ENCODE measurements at regions not wholly inside any gene's neighbourhood (a gene's known extent, or its start where the extent isn't known, plus 50 kb on each side); places are given as distances from the start of the nearest gene placed in this dataset.
"Not testable (repeated sequence)": the region's sequence is repeated elsewhere in the genome, so short reads cannot be mapped to it uniquely, and the experiment has no call there.

- DNase-seq: no peak
Observed at GRCh38 chr7:17020250-17020649, 138.5 kb upstream of the AGR3 start.

GRCh38 chr7:17021205-17021604 lies 139.4 kb upstream of the AGR3 start:
- DNase-seq: no peak

DNA sequence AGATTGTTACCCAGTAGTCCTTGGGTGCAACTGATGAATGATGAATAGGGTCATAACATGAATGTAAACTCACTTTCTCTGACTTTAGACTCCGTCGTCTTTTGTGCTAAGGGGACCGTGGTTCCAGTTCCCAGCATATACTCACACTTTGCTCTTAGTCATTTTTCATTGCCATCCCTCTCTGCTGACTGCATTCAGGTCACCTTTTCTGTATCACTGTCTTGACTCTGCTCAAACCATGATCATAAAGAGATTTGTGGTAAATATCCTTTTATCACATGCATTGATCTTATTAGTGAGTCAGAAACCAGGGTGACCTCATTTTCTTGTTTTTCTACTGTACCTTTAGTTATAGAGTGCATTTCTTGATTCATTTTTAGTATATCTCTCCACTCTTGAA lies 141.1 kb upstream of the AGR3 start:
- DNase-seq: no peak

- DNase-seq: no peak
Observed at GRCh38 chr7:17026269-17026668, 144.5 kb upstream of the AGR3 start.

DNA sequence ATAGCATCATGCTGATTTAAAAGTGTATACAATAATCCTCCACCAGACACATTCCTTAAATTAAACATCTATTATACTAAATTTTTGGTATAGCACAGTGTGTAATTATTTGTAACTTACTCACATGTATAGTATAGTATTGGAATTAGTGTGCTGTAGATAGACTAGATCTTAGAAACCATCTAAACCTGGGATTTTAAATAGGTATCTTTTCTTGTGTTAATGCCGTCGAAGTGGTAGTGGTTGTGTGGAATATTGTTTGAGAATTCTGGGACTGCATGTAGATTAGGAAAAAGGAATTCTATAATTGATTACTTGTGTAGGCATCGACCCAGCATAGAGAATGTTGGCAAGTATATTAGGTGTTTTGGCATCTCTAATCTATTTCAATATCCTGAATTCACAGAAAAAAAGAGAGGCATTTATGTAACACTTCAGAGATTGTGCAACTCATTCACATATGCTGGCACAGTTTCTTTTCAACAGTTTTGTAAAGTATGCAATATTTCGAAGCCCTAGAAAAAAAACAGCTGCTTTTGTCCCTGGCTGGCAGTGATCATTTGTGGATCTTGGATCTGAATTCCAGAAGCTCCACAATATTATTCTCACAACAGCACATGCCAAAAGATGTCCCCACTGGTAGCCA lies 145.5 kb upstream of the AGR3 start:
- no peak for DNase-seq

- no peak for DNase-seq
Observed at GRCh38 chr7:17027789-17028152, 146.0 kb upstream of the AGR3 start.

GRCh38 chr7:17029150-17029549 lies 147.4 kb upstream of the AGR3 start:
- DNase-seq: no peak

DNA sequence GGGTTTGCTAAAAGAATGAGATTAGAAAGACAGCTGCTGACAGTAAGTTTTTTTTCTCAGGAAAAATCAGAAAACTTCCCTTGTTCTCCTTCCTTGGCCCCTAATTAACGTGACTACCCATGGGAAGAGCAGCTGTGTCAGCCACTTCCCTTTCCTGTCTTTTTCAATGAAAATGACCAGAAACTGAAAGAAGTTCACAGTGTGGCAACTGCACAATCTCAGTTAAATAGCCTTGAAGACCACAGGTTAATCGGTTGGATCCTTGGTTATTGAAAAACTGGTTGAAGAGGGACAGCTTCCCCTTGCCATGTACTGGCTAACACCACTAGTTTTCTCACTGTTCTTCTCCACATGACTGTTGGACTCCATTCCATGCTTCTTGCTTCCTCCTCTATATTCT lies 148.8 kb upstream of the AGR3 start:
- DNase-seq: no peak

DNA sequence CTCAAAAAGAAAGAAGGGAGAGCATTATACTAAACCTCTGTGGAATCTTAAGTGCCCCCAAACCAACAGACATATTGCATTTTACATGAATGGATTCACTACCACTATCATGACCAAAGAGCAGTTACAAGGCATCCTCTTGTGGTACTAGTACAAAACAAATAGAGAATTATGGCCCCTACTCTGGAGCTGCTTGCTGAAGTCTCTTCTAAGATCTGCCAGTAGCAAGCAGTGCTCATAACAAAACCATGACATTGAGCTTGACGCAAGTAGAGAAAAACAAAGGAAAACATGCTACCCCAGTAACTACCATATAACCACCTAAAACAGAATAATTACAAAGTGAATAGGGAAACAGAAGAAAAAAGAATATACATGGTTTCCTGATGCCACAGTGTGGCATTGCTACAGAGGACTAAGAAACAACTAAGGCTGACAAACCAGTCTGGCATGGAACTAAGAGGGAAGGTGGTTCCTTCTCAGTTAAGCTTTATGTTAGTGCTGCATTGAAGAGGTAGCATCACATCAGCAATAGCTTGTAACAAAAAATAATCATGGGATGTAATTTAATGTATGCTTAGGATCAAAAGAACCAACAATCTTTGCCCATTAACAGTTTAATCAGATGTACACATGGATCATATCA lies 150.2 kb upstream of the AGR3 start:
- DNase-seq: no peak

DNA sequence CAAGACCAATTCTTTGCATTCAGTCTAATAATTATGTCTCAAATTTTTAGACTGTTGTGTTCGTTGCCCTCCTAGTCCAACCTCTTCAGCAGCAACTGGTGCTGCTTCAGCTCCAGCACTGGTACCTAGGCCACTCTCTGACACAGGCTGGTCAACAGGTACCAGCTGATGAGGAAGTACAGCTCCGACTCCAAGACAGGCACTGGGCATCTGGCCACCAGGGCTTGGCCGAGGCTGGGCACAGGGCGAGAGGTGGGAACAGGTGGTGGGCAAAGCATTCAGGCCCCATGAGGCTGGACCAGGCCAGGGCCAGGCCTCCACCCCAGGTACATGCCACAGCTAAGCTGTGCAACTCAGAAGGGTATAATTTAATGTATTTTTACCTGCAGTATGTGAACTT lies 151.5 kb upstream of the AGR3 start:
- DNase-seq: no peak

- DNase-seq: no peak
Observed at GRCh38 chr7:17036584-17036983, 154.8 kb upstream of the AGR3 start.

DNA sequence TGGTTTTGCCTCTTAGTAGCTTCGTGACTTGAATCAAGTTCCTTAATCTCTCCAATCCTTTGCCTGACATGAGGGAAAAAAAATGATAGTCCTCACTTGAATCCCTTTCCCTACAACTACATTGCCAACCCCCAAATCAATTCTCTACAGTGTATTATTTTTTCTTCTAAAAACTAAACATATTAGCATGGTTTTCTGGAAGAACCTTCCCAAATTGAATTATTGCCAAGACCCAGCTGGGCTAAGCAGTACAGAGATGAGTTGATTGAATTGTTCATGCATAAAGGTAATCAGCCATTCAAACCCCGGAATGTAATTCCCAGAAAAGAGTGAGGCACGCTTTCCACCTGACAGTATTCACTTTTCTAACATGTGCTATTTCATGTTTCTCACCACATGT lies 155.6 kb upstream of the AGR3 start:
- DNase-seq: no peak

GRCh38 chr7:17038160-17038782 lies 156.5 kb upstream of the AGR3 start:
- no peak for DNase-seq

DNA sequence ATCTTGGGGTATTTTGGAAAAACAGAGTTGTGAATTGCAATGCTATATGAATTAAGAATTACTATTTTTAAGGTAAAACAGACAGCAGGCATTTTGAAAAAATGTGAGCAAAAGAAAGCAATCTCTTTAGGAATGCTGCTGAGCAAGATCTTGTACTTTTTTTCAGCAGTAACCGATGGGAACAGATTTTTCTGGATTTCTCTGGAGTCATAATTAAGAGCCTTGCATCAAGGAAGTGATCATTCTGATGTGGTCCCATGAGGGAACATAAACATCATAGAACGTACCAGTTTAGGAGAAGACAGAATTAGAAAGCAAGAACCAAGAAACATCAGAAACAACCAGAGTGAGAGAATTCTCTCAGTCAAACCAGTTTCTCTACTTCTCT lies 157.0 kb upstream of the AGR3 start:
- no peak for DNase-seq

DNA sequence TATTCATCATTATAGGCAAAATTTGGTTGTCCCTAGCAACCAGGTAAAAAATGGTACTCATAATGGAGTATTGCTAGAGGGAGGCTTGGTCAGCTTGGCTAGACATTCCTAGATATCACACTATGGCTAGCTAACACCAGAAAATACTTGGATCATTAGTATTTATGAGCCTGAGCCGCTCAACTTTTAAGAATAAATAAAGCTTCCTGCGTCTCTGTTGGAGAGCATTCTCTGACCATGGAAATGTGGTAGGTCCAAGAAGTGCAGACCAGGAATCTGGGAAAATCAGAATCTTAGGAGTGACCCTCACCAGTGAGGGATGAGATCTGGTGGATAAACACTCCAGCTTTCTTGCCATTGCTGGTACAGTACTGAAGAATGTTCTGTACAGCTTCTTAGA lies 157.6 kb upstream of the AGR3 start:
- DNase-seq: no peak

DNA sequence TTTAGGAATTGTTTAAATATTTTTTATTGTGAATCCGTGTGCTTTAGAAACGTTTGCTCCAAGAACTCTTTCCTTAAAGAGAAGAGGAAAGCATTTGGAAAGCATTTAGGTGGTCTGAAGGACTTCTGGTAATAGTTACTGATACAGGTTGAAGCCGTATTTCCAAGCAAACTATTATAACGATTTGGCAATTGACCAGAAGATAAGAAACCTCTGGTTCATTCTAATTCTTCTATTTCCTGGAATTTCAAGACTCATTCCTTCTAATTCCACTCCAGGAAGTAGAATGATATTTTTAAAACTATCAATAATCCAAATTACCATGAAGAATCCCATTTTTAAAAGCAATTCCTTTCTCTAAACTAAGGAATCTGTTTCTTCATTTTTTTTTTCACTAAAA lies 158.9 kb upstream of the AGR3 start:
- DNase-seq: no peak

DNA sequence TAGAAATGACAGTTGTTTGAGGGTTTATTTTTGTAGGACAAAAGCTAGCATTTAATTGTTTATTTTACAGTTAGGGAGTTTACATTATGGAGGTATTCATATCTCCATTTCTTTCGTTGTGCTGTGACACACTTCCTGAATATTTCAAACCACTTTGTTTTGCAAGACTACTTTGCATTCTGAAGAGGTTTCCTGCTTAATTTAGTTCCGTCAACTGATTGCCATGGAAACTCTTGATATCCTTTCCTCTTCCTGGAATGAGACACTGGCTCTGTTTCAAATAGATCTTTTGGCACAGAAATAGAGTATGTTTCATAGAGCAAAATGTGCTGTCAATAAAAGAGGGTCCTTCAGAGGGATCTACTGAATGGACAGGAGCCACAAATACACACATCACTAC lies 159.5 kb upstream of the AGR3 start:
- DNase-seq: no peak

DNA sequence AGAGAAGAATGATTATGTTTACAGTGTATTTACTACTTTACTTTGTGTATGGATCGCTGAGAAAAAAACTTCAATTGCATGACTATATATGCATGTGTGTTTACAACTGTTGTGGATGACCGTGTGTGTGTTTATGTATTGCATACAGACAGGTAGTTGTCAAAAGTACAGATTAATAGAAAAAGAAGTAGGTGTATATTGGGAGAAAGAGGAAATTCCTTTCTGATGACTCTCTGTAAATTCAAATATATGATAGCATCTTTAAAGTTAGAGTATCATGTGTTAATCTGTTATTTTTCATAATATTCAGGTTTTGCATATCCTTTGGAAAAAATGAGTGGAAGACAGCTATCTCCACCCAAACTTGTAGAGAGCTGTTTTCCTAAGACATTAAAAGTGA lies 160.4 kb upstream of the AGR3 start:
- no peak for DNase-seq

- no peak for DNase-seq
Observed at GRCh38 chr7:17043012-17043877, 161.5 kb upstream of the AGR3 start.

- DNase-seq: no peak
Observed at GRCh38 chr7:17044396-17044795, 162.6 kb upstream of the AGR3 start.

DNA sequence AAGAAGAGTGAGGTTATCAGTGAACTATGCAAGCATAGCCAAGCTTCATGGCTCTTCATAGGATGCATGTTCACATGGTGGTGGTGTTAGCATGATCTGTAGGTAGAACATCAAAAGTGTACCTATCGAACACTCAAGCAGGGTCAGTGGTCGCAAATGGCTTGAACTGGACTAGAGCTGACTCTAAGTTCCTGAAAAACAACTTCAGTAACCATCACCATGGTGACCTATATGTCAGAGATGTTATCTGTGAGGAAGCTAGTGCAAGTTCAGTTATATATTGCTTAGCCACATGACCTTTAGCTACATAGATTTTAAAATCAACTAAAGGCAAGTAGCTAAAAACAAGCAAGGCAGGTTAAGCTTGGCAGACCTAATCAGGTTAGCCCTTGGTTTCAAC lies 163.1 kb upstream of the AGR3 start:
- DNase-seq: no peak

GRCh38 chr7:17046259-17046658 lies 164.5 kb upstream of the AGR3 start:
- DNase-seq: no peak

GRCh38 chr7:17046666-17047065 lies 164.9 kb upstream of the AGR3 start:
- no peak for DNase-seq

DNA sequence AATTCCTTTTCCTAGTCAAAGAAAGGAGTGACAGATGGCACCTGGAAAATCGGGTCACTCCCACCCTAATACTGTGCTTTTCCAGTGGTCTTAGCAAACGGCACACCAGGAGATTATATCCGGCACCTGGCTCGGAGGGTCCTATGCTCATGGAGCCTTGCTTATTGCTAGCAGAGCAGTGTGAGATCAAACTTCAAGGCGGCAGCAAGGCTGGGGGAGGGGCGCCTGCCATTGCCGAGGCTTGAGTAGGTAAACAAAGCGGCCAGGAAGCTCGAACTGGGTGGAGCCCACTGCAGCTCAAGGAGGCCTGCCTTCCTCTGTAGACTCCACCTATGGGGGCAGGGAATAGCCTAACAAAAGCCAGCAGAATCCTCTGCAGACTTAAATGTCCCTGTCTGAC lies 171.4 kb upstream of the AGR3 start:
- DNase-seq: not testable (repeated sequence)

Data from midbrain (tissue), 1 donor.